B cell (primary cell): ENCODE measurements at regions not wholly inside any gene's neighbourhood (a gene's known extent, or its start where the extent isn't known, plus 50 kb on each side); places are given as distances from the start of the nearest gene placed in this dataset.

Experiments
- ATAC-seq: fragments of 200-7000 bp; cut with Tn5 transposase; one replicate; pipeline ENCODE4 v1.10.0; 2021; ENCODE audit warnings: low read depth, mild to moderate bottlenecking, moderate number of reproducible peaks, moderate library complexity
- CTCF ChIA-PET: fragments of 350-600 bp; sonication (Branson Sonifier 250); formaldehyde crosslinking; loops from one replicate; lab custom pipeline; 2021; ENCODE audit warnings: antibody characterized with exemption, inconsistent platforms; lab: Charles Lee
- POLR2A ChIA-PET: fragments of 350-600 bp; sonication (Branson Sonifier 250); formaldehyde crosslinking; loops from one replicate; lab custom pipeline; 2021; ENCODE audit warnings: antibody characterized with exemption; lab: Charles Lee
- DNase-seq: peaks from one replicate; pipeline ENCODE4 v3.0.0; 2013
- H2AFZ ChIP-seq: 2 replicates; pipeline ENCODE4 v1.6.1; 2012; ENCODE audit warnings: mild to moderate bottlenecking, low read depth, low read length; ENCODE audit not compliant: insufficient read depth, poor library complexity, severe bottlenecking
- H3K27ac ChIP-seq, 2 donors: 1 replicate in 1 of 2; 2 replicates in 1 of 2; pipeline ENCODE4 v1.5.1; 2012 to 2013; ENCODE audit warnings: low read length in 2 of 2, mild to moderate bottlenecking in 2 of 2, moderate library complexity in 1 of 2
- H3K27me3 ChIP-seq, 4 experiments: fragments of 200-600 bp in 1 of 4; sonication (generic) in 1 of 4; replicated peaks in 1 of 4; 1 replicate in 2 of 4; 2 replicates in 2 of 4; pipeline versions ENCODE4 v1.6.1 to v1.7.0; 2013 to 2016; ENCODE audit warnings: low read length in 3 of 4, mild to moderate bottlenecking in 2 of 4, mixed read lengths in 1 of 4, moderate library complexity in 1 of 4; ENCODE audit not compliant: insufficient read depth in 4 of 4, control insufficient read depth in 3 of 4; ENCODE audit errors: control extremely low read depth in 1 of 4
- H3K36me3 ChIP-seq, 2 experiments: replicated peaks in 1 of 2; 1 replicate in 1 of 2; 2 replicates in 1 of 2; pipeline versions ENCODE4 v1.6.1 to v1.7.1; 2013; ENCODE audit warnings: low read length in 1 of 2; ENCODE audit not compliant: insufficient read depth in 2 of 2, control insufficient read depth in 1 of 2; ENCODE audit errors: control extremely low read depth in 1 of 2, extremely low read depth in 1 of 2
- H3K4me1 ChIP-seq, 2 donors: fragments of 200-600 bp in 1 of 2; sonication (generic) in 1 of 2; 1 replicate in 1 of 2; 2 replicates in 1 of 2; pipeline versions ENCODE4 v1.5.1 to v1.6.1; 2013 to 2017; ENCODE audit warnings: low read length in 2 of 2; ENCODE audit not compliant: control insufficient read depth in 2 of 2, insufficient read depth in 2 of 2
- H3K4me2 ChIP-seq: replicated peaks from 2 replicates; pipeline ENCODE3; 2012; ENCODE audit warnings: mild to moderate bottlenecking, low read depth, low read length; ENCODE audit not compliant: poor library complexity, severe bottlenecking
- H3K4me3 ChIP-seq, 5 experiments: fragments of 200-600 bp in 1 of 5; sonication (generic) in 1 of 5; 1 replicate in 3 of 5; 2 replicates in 2 of 5; pipeline versions ENCODE4 v1.5.1 to v1.7.0; 2011 to 2016; ENCODE audit warnings: low read length in 4 of 5, mild to moderate bottlenecking in 4 of 5, low read depth in 2 of 5, control low read depth in 1 of 5, moderate library complexity in 1 of 5; ENCODE audit not compliant: insufficient read depth in 1 of 5; ENCODE audit errors: control extremely low read depth in 1 of 5, extremely low read depth in 1 of 5
- H3K79me2 ChIP-seq: fragments of 200-600 bp; sonication (generic); one replicate; pipeline ENCODE4 v1.6.0; 2016; ENCODE audit warnings: low read length; ENCODE audit not compliant: control insufficient read depth, insufficient read depth
- H3K9ac ChIP-seq: fragments of 200-600 bp; sonication (generic); 2 replicates; pipeline ENCODE4 v1.6.1; 2017; ENCODE audit warnings: mild to moderate bottlenecking, low read length, moderate library complexity
- H3K9me3 ChIP-seq, 3 donors: one replicate each; pipeline versions ENCODE4 v1.6.1 to v1.7.1; 2013; ENCODE audit warnings: low read length in 2 of 3; ENCODE audit not compliant: control insufficient read depth in 2 of 3, insufficient read depth in 1 of 3; ENCODE audit errors: control extremely low read depth in 1 of 3
- H4K20me1 ChIP-seq: 2 replicates; pipeline ENCODE4 v1.6.0; 2012; ENCODE audit warnings: mild to moderate bottlenecking, low read length; ENCODE audit not compliant: insufficient read depth, control insufficient read depth, poor library complexity, severe bottlenecking
- H3K27ac Mint-ChIP-seq: one replicate; pipeline ENCODE4 v1.8.0; 2021; ENCODE audit warnings: mixed read lengths
- H3K27me3 Mint-ChIP-seq: one replicate; pipeline ENCODE4 v1.8.0; 2021; ENCODE audit warnings: mixed read lengths
- H3K4me1 Mint-ChIP-seq: one replicate; pipeline ENCODE4 v1.8.0; 2021; ENCODE audit warnings: mixed read lengths
- H3K4me3 Mint-ChIP-seq: one replicate; pipeline ENCODE4 v1.8.0; 2021; ENCODE audit warnings: mixed read lengths
- H3K9me3 Mint-ChIP-seq: one replicate; pipeline ENCODE4 v1.8.0; 2022; ENCODE audit warnings: mixed read lengths; ENCODE audit not compliant: insufficient read depth
- CTCF ChIP-seq: fragments of 200-600 bp; IDR thresholded peaks from one replicate; pipeline ENCODE4 v1.8.0; 2022; ENCODE audit warnings: antibody characterized with exemption, mild to moderate bottlenecking
- EZH2 ChIP-seq: IDR thresholded peaks from 2 replicates; pipeline ENCODE4 v1.6.1; 2012; ENCODE audit warnings: borderline replicate concordance, low read depth, mild to moderate bottlenecking, moderate library complexity, low read length; ENCODE audit not compliant: insufficient read depth, poor library complexity, severe bottlenecking
- WGBS: methylation state at CpG from one replicate; pipeline ENCODE4 v1.1.5; 2013; ENCODE audit warnings: missing lambda C conversion rate; ENCODE audit not compliant: insufficient coverage; 5-methylcytosine and 5-hydroxymethylcytosine counted together
- intact Hi-C: fragments of 100-400 bp; cut with micrococcal nuclease; formaldehyde crosslinking; loops from one replicate; pipeline ENCODE4 v1.10.0; 2022

GRCh38 chr10:44030738-44031137 is 354.2 kb downstream of the CXCL12 start:
- CTCF ChIA-PET, result no interaction called here
- POLR2A ChIA-PET, result no interaction called here
- Histone ChIP-seq H3K4me1 (no peaks in the 10 kb centered on the region), H3K79me2 (no peaks in the 10 kb centered on the region), H3K4me2 (no peak overlapping the region), H4K20me1 (no peaks in the 10 kb centered on the region), H3K4me3 (no peak overlapping the region), H3K9me3 (no peaks in the 10 kb centered on the region), H3K27me3 (no peaks in the 10 kb centered on the region), H3K9ac (no peak overlapping the region), H3K36me3 (no peaks in the 10 kb centered on the region), H3K27ac (no peak overlapping the region), H2AFZ (no peak overlapping the region)
- Mint-ChIP-seq H3K4me1 (no peaks in the 10 kb centered on the region), H3K4me3 (no peak overlapping the region), H3K27me3 (peaks cover 3% of the 10 kb centered on the region), H3K27ac (no peak overlapping the region), H3K9me3 (no peaks in the 10 kb centered on the region)
- WGBS, result 100% methylated on average over 1 of the region's 2 CpGs
- DNase-seq (no peak), ATAC-seq (no peak)
- no peak for TF ChIP-seq CTCF
- TF ChIP-seq EZH2, result no peak
- intact Hi-C loops, result no loop called here

DNA sequence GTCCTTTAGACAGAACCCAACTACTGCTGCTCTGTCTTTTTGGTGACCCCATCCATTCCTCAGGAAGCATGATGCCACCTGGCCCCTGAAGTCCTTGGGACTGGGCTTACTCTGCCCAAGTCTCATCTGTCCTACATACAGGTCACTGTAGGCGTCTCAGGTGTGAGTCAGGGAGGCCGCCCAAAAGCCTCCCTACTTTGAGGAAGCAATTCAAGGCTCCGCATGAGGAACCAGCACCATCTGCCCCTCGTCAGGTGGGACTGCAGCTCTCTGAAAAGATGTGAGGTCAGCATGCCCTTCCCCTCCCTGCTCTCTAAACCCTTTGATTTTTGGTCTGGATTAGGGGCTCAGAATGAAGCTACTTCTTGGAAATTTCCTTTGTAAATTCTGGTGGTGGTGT is 354.8 kb downstream of the CXCL12 start:
- no peak overlapping the region for H3K4me2 ChIP-seq
- H3K79me2 ChIP-seq, result no peaks in the 10 kb centered on the region
- no peaks in the 10 kb centered on the region for H3K36me3 ChIP-seq
- no peaks in the 10 kb centered on the region for H3K4me1 ChIP-seq
- 16% methylated on average over 3 of the region's 4 CpGs for WGBS
- peaks cover 3% of the 10 kb centered on the region for H3K27me3 Mint-ChIP-seq
- DNase-seq (no peak), ATAC-seq (no peak)
- TF ChIP-seq EZH2 (no peak), CTCF (no peak)
- no peaks in the 10 kb centered on the region for H3K9me3 Mint-ChIP-seq
- no peaks in the 10 kb centered on the region for H3K27me3 ChIP-seq
- H3K4me3 ChIP-seq, result no peak overlapping the region
- H3K4me1 Mint-ChIP-seq, result no peaks in the 10 kb centered on the region
- no peak overlapping the region for H3K27ac ChIP-seq
- H2AFZ ChIP-seq, result no peak overlapping the region
- H4K20me1 ChIP-seq, result no peaks in the 10 kb centered on the region
- no peak overlapping the region for H3K4me3 Mint-ChIP-seq
- H3K9me3 ChIP-seq, result no peaks in the 10 kb centered on the region
- ChIA-PET CTCF (no interaction called here), POLR2A (no interaction called here)
- intact Hi-C loops, result no loop called here
- H3K9ac ChIP-seq, result no peak overlapping the region
- no peak overlapping the region for H3K27ac Mint-ChIP-seq
